Fibroblast of mammary gland (primary cell): ENCODE measurements at regions not wholly inside any gene's neighbourhood (a gene's known extent, or its start where the extent isn't known, plus 50 kb on each side); places are given as distances from the start of the nearest gene placed in this dataset.

Experiments
- DNase-seq: peaks from one replicate; pipeline ENCODE4 v3.0.0-alpha.2; 2010; ENCODE audit warnings: low read depth
- H3K4me3 ChIP-seq: 2 replicates; pipeline ENCODE4 v1.5.1; 2011; ENCODE audit warnings: low read depth, mild to moderate bottlenecking, low read length, moderate library complexity; ENCODE audit not compliant: control insufficient read depth
- CTCF ChIP-seq: conservative IDR thresholded peaks from 2 replicates; pipeline ENCODE4 v1.5.1; 2011; ENCODE audit warnings: low read depth, low read length, inconsistent platforms; ENCODE audit not compliant: control insufficient read depth, insufficient read depth

- no peak for DNase-seq
- TF ChIP-seq CTCF, result no peak
These were observed 163.2 kb downstream of the WSCD1 start for GRCh38 chr17:6233339-6233738.

GRCh38 chr17:6232732-6233101 is 162.5 kb downstream of the WSCD1 start:
- no peak for TF ChIP-seq CTCF
- H3K4me3 ChIP-seq, result no peak overlapping the region
- no peak for DNase-seq

More at GRCh38 chr17:6233339-6233738, 163.2 kb downstream of the WSCD1 start:
- H3K4me3 ChIP-seq, result no peak overlapping the region

GRCh38 chr17:6231886-6232731 is 161.9 kb downstream of the WSCD1 start:
- no peak overlapping the region for H3K4me3 ChIP-seq
- peak; percentile 2 for DNase-seq
- no peak for TF ChIP-seq CTCF

GRCh38 chr17:6231465-6231864 is 161.3 kb downstream of the WSCD1 start:
- DNase-seq, result no peak
- no peak overlapping the region for H3K4me3 ChIP-seq
- TF ChIP-seq CTCF, result no peak

- no peak overlapping the region for H3K4me3 ChIP-seq
- no peak for TF ChIP-seq CTCF
- no peak for DNase-seq
These were observed 148.2 kb downstream of the WSCD1 start for GRCh38 chr17:6218333-6218732.

GRCh38 chr17:6215071-6216035 is 145.2 kb downstream of the WSCD1 start:
- no peak for DNase-seq
- no peak overlapping the region for H3K4me3 ChIP-seq
- no peak for TF ChIP-seq CTCF
